ENCODE measurements at regions not wholly inside any gene's neighbourhood (a gene's known extent, or its start where the extent isn't known, plus 50 kb on each side); places are given as distances from the start of the nearest gene placed in this dataset.

DNA sequence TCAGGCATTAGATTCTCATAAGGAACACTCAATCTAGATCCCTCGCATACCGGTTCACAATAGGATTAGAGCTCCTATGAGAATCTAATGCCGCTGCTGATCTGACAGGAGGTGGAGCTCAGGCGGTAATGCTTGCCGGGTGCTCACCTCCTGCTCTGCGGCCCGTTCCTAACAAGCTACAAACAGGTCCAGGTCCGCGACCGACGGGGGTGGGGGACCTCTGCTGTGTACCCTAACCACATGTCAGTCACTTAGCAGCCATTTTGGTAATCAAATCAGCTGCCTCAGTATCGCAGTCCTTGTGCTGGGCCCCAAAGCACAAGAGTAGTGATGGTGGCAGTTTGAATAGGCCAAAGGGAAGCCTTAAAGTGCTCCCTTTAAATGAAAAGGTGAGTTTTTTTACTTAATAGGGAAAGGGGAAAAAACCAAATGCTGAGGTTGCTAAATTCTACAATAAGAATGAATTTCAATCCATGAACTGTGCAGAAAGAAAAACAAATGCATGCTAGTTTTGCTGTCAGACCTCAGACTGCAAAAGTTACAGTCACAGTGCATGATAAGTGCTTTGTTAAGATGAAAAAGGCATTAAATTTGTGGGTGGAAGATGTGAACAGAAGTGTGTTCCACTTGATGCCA, 67.0 kb upstream of the TNPO1 start:
- no peak for TF ChIP-seq EZH2 (IDR thresholded peaks at IDR 0.05; ENCODE audit: borderline replicate concordance, low read depth, low read length, severe bottlenecking)
- TF ChIP-seq, protein P1, sequence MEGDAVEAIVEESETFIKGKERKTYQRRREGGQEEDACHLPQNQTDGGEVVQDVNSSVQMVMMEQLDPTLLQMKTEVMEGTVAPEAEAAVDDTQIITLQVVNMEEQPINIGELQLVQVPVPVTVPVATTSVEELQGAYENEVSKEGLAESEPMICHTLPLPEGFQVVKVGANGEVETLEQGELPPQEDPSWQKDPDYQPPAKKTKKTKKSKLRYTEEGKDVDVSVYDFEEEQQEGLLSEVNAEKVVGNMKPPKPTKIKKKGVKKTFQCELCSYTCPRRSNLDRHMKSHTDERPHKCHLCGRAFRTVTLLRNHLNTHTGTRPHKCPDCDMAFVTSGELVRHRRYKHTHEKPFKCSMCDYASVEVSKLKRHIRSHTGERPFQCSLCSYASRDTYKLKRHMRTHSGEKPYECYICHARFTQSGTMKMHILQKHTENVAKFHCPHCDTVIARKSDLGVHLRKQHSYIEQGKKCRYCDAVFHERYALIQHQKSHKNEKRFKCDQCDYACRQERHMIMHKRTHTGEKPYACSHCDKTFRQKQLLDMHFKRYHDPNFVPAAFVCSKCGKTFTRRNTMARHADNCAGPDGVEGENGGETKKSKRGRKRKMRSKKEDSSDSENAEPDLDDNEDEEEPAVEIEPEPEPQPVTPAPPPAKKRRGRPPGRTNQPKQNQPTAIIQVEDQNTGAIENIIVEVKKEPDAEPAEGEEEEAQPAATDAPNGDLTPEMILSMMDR (IDR thresholded peaks at IDR 0.05; ENCODE audit: borderline replicate concordance, extremely low read depth, low read length, poor library complexity, severe bottlenecking) = no peak
